ENCODE measurements at regions not wholly inside any gene's neighbourhood (a gene's known extent, or its start where the extent isn't known, plus 50 kb on each side); places are given as distances from the start of the nearest gene placed in this dataset.

GRCh38 chr14:101501858-101502615 lies 59.3 kb upstream of the DIO3 start:
- Histone ChIP-seq H3K4me1 (ENCODE audit: control insufficient read depth, insufficient read depth, low read length) (no peaks in the 10 kb centered on the region), H3K27me3 (ENCODE audit: control insufficient read depth, insufficient read depth, low read length) (peaks cover 34% of the 10 kb centered on the region; the same call in 1 of the 2 replicates), H3K9me3 (ENCODE audit: control insufficient read depth, insufficient read depth, low read length) (peaks cover 9% of the 10 kb centered on the region), H4K91ac (ENCODE audit: insufficient read depth, low read depth, low read length) (no peak overlapping the region), H2BK120ac (ENCODE audit: low read depth, low read length) (no peak overlapping the region), H3K4ac (ENCODE audit: low read depth, low read length) (no peak overlapping the region), H3K79me1 (ENCODE audit: low read depth in 1 of 2, low read length in 2 of 2) (no peaks in the 10 kb centered on the region), H3K4me3 (ENCODE audit: insufficient read depth, low read depth, low read length) (no peak overlapping the region), H3K36me3 (ENCODE audit: control insufficient read depth, insufficient read depth, low read length) (no peaks in the 10 kb centered on the region), H2BK5ac (ENCODE audit: low read depth, low read length, poor library complexity, severe bottlenecking) (no peak overlapping the region), H3K9ac (ENCODE audit: low read depth, low read length) (no peak overlapping the region), H2AK5ac (ENCODE audit: low read depth, low read length) (no peak overlapping the region), H2BK15ac (ENCODE audit: low read depth, low read length) (no peak overlapping the region), H4K20me1 (ENCODE audit: insufficient read depth, low read length) (no peaks in the 10 kb centered on the region), H3K4me2 (ENCODE audit: low read depth, low read length) (no peak overlapping the region), H3K27ac (ENCODE audit: insufficient read depth, low read length) (no peak overlapping the region), H4K8ac (ENCODE audit: low read depth in 2 of 2, low read length in 2 of 2) (no peak overlapping the region), H2AK9ac (replicated peaks; ENCODE audit: low read depth, low read length, poor library complexity) (no peak overlapping the region), H3K14ac (replicated peaks; ENCODE audit: low read depth, low read length) (no peak overlapping the region), H3K9me1 (ENCODE audit: insufficient read depth, low read length) (no peaks in the 10 kb centered on the region), H3K23ac (ENCODE audit: low read depth, low read length) (no peak overlapping the region), H3K56ac (ENCODE audit: extremely low read depth, insufficient read depth, low read length) (no peak overlapping the region), H2BK20ac (ENCODE audit: low read depth, low read length) (no peak overlapping the region), H3K18ac (ENCODE audit: low read depth, low read length) (no peak overlapping the region), H2AFZ (replicated peaks; ENCODE audit: low read length, poor library complexity) (no peak overlapping the region), H4K5ac (ENCODE audit: low read depth, low read length) (no peak overlapping the region)
- 26% methylated on average over 8 of the region's 15 CpGs; no CpG with 5 or more reads in 1 of the 2 experiments for WGBS, 2 experiments (ENCODE audit: extremely low coverage in 2 of 2, insufficient read length in 1 of 2)
- ChIA-PET POLR2A (ENCODE audit: unreplicated experiment) (no interaction called here), CTCF (no interaction called here)
- DNase-seq: no peak
- ATAC-seq (ENCODE audit: low read depth): no peak
- intact Hi-C loops (cut with micrococcal nuclease): no loop called here
- dilution Hi-C loops (cut with HindIII; ENCODE audit: low sequenced_read_pairs, unreplicated experiment): no loop called here
- no TSS peak for BruUV-seq (replicated peaks)
- in situ Hi-C loops (cut with MboI; ENCODE audit: low sequenced_read_pairs): no loop called here
- TF ChIP-seq CEBPB (IDR thresholded peaks at IDR 0.05; ENCODE audit: low read depth, low read length): no peak
- TF ChIP-seq FOS (IDR thresholded peaks at IDR 0.05; ENCODE audit: low read depth, low read length): no peak
- TF ChIP-seq POLR2A (IDR thresholded peaks at IDR 0.05; ENCODE audit: low read depth, low read length): no peak
- no peak for TF ChIP-seq MXI1 (IDR thresholded peaks at IDR 0.05; ENCODE audit: borderline replicate concordance, low read depth, low read length)
- no peak for TF ChIP-seq MAZ (IDR thresholded peaks at IDR 0.05; ENCODE audit: borderline replicate concordance, low read depth, low read length)
- TF ChIP-seq USF2 (IDR thresholded peaks at IDR 0.05; ENCODE audit: low read depth, low read length): no peak
- TF ChIP-seq SMC3 (IDR thresholded peaks at IDR 0.05; ENCODE audit: low read depth, low read length): no peak
- TF ChIP-seq ELK1 (IDR thresholded peaks at IDR 0.05; ENCODE audit: borderline replicate concordance, low read depth, low read length): no peak
- no peak for TF ChIP-seq CHD1 (IDR thresholded peaks at IDR 0.05; ENCODE audit: low read depth, low read length)
- no peak for TF ChIP-seq CTCF (conservative IDR thresholded peaks at IDR 0.05; ENCODE audit: low read depth, low read length)
- TF ChIP-seq RAD21 (IDR thresholded peaks at IDR 0.05; ENCODE audit: low read length): no peak
- TF ChIP-seq MAFK (IDR thresholded peaks at IDR 0.05; ENCODE audit: low read depth, low read length): no peak
- no peak for TF ChIP-seq RFX5 (IDR thresholded peaks at IDR 0.05; ENCODE audit: low read depth, low read length)
- TF ChIP-seq BHLHE40 (IDR thresholded peaks at IDR 0.05; ENCODE audit: low read depth, low read length): no peak
- no peak for TF ChIP-seq NFE2L2 (IDR thresholded peaks at IDR 0.05; ENCODE audit: low read depth, low read length)
- TF ChIP-seq RCOR1 (IDR thresholded peaks at IDR 0.05; ENCODE audit: insufficient replicate concordance, low read length): no peak
